GM12874 (cell line): ENCODE measurements at regions not wholly inside any gene's neighbourhood (a gene's known extent, or its start where the extent isn't known, plus 50 kb on each side); places are given as distances from the start of the nearest gene placed in this dataset.

Source experiments
- TF ChIP-seq, protein P1 (sequence below): IDR thresholded peaks from 2 replicates; pipeline ENCODE4 v1.5.1; 2011; ENCODE audit warnings: low read depth, mild to moderate bottlenecking, control low read depth, low read length, moderate library complexity; ENCODE audit not compliant: insufficient read depth

DNA sequence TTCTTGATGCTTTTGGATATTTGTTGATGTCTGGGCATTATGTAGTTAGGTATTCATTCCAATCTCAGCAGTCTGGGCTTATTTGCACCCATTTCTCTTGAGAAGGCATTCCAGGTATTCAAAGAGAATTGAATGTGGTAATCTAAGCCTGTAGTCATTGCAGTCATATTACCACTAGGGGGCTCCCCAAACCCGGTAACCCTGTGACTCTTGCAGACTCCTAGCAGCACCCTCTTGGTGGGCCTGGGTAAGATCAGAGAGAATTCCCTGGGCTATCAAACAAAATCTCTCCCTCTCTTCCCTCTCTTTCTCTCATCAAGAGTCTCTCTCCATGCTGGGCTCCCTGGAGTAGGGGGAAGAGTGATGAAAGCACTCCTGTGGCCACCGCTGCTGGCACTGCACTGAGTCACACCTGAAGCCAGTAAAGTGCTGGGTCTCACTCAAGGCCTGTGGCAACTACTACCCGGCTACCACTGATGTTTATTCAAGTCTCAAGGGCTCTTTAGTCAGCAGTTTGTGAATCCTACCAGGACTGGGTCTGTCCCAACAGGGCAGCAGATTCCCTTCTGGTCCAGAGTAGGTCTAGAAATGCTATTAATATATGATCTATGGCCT, 187.7 kb upstream of the NUDT10 start:
- TF ChIP-seq, protein P1, sequence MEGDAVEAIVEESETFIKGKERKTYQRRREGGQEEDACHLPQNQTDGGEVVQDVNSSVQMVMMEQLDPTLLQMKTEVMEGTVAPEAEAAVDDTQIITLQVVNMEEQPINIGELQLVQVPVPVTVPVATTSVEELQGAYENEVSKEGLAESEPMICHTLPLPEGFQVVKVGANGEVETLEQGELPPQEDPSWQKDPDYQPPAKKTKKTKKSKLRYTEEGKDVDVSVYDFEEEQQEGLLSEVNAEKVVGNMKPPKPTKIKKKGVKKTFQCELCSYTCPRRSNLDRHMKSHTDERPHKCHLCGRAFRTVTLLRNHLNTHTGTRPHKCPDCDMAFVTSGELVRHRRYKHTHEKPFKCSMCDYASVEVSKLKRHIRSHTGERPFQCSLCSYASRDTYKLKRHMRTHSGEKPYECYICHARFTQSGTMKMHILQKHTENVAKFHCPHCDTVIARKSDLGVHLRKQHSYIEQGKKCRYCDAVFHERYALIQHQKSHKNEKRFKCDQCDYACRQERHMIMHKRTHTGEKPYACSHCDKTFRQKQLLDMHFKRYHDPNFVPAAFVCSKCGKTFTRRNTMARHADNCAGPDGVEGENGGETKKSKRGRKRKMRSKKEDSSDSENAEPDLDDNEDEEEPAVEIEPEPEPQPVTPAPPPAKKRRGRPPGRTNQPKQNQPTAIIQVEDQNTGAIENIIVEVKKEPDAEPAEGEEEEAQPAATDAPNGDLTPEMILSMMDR = peak; percentile 63

DNA sequence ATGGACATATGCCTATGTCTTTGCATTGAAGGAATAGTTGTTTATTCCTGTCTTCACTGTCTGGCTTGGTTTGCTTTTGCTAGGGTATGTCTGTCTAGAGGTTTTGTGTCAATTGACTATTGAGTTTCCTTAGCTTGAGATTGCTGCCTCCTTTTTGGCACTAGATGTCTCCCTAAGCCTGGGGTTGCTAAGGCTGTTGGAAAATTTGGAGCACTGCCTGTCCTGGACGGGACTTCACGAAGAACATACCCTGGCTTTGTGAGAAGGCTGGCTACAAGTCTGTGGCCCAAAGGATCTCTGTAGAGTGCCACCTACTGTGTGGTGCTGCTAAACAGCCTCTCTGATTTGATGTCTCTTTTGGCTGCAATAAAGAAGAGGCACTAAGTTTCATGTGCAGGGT, 183.8 kb upstream of the NUDT10 start:
- TF ChIP-seq, protein P1 = no peak

DNA sequence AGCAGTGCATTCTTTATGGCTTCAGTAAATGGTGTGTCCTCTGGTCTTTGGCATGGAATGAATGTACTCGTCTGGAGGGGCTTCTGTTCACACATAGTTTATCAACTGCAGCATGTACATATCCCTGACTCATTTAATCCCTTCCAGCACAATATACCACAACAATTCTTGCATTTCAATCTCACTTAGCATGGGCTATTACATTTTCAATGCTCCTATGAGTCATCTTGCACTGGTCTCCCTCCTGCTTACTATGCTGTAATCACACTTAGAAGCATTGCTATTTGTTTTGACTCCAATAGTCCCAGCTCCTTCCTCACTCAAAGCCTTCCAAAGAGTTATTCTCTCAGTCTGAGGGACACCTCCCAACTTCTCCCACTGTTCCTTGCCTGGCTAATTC, 180.9 kb upstream of the NUDT10 start:
- TF ChIP-seq, protein P1 = no peak

DNA sequence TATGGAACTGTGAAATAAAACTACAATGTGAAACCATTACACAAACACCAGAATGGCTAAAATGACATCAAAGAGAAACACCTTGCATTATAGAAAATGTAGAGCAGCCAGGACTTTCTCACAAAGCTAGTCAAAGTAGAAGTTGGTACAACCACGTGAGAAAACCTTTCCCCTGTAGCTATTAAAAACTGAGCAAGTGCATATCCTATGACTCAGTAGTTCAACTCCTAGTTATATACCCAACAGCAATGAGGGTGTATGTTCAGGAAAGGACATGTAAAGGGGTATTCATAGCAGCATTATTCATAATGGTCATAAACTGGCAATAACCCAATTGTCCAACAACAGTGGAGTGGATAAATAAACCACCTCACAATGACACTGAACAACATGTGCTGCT, 177.5 kb upstream of the NUDT10 start:
- TF ChIP-seq, protein P1 = no peak

DNA sequence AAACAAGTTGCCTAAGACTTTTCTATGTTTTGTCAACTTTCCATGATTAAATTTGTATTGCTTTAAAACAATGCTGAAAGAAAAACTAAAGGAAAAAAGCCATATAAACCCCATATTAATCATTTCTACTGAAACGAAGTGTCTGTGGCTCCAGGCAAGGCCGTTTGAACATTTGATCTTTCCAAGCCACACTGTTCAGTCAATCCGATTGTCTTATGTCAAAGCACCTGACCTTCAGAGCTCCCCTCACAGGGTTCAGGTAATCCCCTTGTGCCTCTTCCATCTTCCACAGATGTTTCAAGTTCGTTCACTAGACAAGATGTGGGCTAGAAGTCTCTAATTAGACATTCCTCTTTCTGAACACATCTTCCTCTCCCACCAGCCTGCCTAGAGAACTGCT, 177.1 kb upstream of the NUDT10 start:
- TF ChIP-seq, protein P1 = no peak

DNA sequence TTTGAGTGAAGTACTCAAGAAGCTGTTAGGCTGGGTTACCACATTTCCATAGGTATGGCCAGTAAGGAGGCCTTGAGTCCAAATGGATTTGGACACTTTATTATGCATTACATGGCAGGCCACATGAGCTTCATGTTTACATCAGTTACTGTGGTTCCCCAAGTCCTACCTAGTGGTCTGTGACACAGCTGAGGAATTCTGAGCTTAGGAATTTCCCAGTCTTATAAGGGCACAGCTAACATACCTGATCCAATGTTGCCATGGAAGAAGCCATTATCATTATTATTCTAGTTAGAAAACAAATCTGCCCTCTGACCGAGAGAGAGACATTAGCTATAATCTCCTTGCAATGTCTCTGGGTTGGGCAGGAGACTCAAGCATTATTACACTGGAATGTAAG, 174.4 kb upstream of the NUDT10 start:
- TF ChIP-seq, protein P1 = no peak

DNA sequence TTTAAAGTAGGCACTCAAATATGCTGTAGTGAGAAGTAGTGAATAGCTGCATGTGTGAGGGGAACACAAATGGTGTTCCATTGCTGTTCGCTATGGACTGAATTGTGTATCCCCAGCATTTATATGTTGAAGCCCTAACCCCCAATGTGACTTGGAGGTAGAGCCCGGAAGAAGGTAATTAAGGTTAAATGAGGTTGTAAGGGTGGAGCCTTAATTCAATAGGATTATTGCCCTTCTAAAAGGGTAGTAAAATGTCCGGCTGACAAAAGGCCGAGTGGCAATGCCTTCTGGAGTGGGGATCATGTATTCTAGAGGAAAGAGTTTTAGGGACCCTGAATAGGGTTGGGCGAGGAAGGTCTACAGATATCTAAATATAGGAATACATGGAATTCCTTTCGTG, 168.9 kb upstream of the NUDT10 start:
- TF ChIP-seq, protein P1 = no peak
